Trophoblast cell (in vitro differentiated cells and primary cell): ENCODE measurements at regions not wholly inside any gene's neighbourhood (a gene's known extent, or its start where the extent isn't known, plus 50 kb on each side); places are given as distances from the start of the nearest gene placed in this dataset.
"Not testable (repeated sequence)": the region's sequence is repeated elsewhere in the genome, so short reads cannot be mapped to it uniquely, and the experiment has no call there.

Experiments used
- DNase-seq, 2 donors: peaks; one replicate each; pipeline ENCODE4 v3.0.0-alpha.2; 2016
- H2AFZ ChIP-seq: 2 replicates; pipeline ENCODE4 v1.6.1; 2013; ENCODE audit warnings: low read length, moderate library complexity, mild to moderate bottlenecking; ENCODE audit not compliant: insufficient read depth, poor library complexity
- H2AK5ac ChIP-seq: 2 replicates; pipeline ENCODE4 v1.6.1; 2013; ENCODE audit warnings: mild to moderate bottlenecking, low read length
- H2BK120ac ChIP-seq: 2 replicates; pipeline ENCODE4 v1.6.1; 2013; ENCODE audit warnings: low read length, mild to moderate bottlenecking, moderate library complexity; ENCODE audit not compliant: insufficient read depth, poor library complexity
- H2BK12ac ChIP-seq: 2 replicates; pipeline ENCODE4 v1.6.1; 2013; ENCODE audit warnings: mild to moderate bottlenecking, low read length, moderate library complexity
- H2BK5ac ChIP-seq: 2 replicates; pipeline ENCODE4 v1.6.1; 2013; ENCODE audit warnings: low read length, low read depth, moderate library complexity, mild to moderate bottlenecking; ENCODE audit not compliant: poor library complexity
- H3K14ac ChIP-seq: 2 replicates; pipeline ENCODE4 v1.6.1; 2013; ENCODE audit warnings: mild to moderate bottlenecking, low read length
- H3K18ac ChIP-seq: 2 replicates; pipeline ENCODE4 v1.6.1; 2013; ENCODE audit warnings: mild to moderate bottlenecking, low read length
- H3K23ac ChIP-seq: 2 replicates; pipeline ENCODE4 v1.6.1; 2013; ENCODE audit warnings: low read length
- H3K27ac ChIP-seq: 2 replicates; pipeline ENCODE4 v1.5.1; 2013; ENCODE audit warnings: low read depth, mild to moderate bottlenecking, inconsistent platforms, low read length, moderate library complexity
- H3K27me3 ChIP-seq: 2 replicates; pipeline ENCODE4 v1.6.1; 2013; ENCODE audit warnings: inconsistent platforms, mild to moderate bottlenecking, low read length, moderate library complexity; ENCODE audit not compliant: insufficient read depth
- H3K36me3 ChIP-seq, 2 experiments: 1 replicate in 1 of 2; 2 replicates in 1 of 2; pipeline ENCODE4 v1.6.1; 2013; ENCODE audit warnings: low read length in 2 of 2, mild to moderate bottlenecking in 2 of 2, moderate library complexity in 1 of 2; ENCODE audit not compliant: insufficient read depth in 2 of 2, control insufficient read depth in 1 of 2
- H3K4ac ChIP-seq: 2 replicates; pipeline ENCODE4 v1.6.1; 2013; ENCODE audit warnings: low read depth, mild to moderate bottlenecking, low read length, moderate library complexity
- H3K4me1 ChIP-seq, 2 experiments: 1 replicate in 1 of 2; 2 replicates in 1 of 2; pipeline ENCODE4 v1.6.1; 2013; ENCODE audit warnings: low read length in 2 of 2, mild to moderate bottlenecking in 2 of 2, moderate library complexity in 1 of 2; ENCODE audit not compliant: insufficient read depth in 2 of 2, control insufficient read depth in 1 of 2
- H3K4me2 ChIP-seq: 2 replicates; pipeline ENCODE4 v1.6.1; 2013; ENCODE audit warnings: inconsistent platforms, mild to moderate bottlenecking, low read length, moderate library complexity
- H3K4me3 ChIP-seq: 2 replicates; pipeline ENCODE4 v1.5.1; 2013; ENCODE audit warnings: mild to moderate bottlenecking, low read depth, low read length, inconsistent platforms
- H3K79me1 ChIP-seq: one replicate; pipeline ENCODE4 v1.6.1; 2013; ENCODE audit warnings: low read length
- H3K79me2 ChIP-seq: 2 replicates; pipeline ENCODE4 v1.6.1; 2013; ENCODE audit warnings: low read length, mild to moderate bottlenecking; ENCODE audit not compliant: control insufficient read depth, insufficient read depth, poor library complexity
- H3K9ac ChIP-seq: 2 replicates; pipeline ENCODE4 v1.6.1; 2013; ENCODE audit warnings: mild to moderate bottlenecking, low read length
- H3K9me3 ChIP-seq: 2 replicates; pipeline ENCODE4 v1.6.1; 2013; ENCODE audit warnings: low read depth, mild to moderate bottlenecking, control low read depth, inconsistent platforms, low read length; ENCODE audit not compliant: insufficient read depth
- H4K12ac ChIP-seq: 2 replicates; pipeline ENCODE4 v1.6.1; 2013; ENCODE audit warnings: low read depth, mild to moderate bottlenecking, low read length, moderate library complexity
- H4K8ac ChIP-seq: 2 replicates; pipeline ENCODE4 v1.6.1; 2013; ENCODE audit warnings: low read depth, mild to moderate bottlenecking, low read length, moderate library complexity
- H4K91ac ChIP-seq: one replicate; pipeline ENCODE4 v1.6.1; 2013; ENCODE audit warnings: low read depth, mild to moderate bottlenecking, low read length, moderate library complexity
- WGBS: extraction: QIAGEN DNeasy Blood & Tissue Kit; methylation state at CpG from one replicate; pipeline ENCODE4 v1.1.7; 2013; ENCODE audit warnings: missing lambda C conversion rate; ENCODE audit not compliant: insufficient read length, insufficient coverage; ENCODE audit errors: extremely low coverage; 5-methylcytosine and 5-hydroxymethylcytosine counted together

DNA sequence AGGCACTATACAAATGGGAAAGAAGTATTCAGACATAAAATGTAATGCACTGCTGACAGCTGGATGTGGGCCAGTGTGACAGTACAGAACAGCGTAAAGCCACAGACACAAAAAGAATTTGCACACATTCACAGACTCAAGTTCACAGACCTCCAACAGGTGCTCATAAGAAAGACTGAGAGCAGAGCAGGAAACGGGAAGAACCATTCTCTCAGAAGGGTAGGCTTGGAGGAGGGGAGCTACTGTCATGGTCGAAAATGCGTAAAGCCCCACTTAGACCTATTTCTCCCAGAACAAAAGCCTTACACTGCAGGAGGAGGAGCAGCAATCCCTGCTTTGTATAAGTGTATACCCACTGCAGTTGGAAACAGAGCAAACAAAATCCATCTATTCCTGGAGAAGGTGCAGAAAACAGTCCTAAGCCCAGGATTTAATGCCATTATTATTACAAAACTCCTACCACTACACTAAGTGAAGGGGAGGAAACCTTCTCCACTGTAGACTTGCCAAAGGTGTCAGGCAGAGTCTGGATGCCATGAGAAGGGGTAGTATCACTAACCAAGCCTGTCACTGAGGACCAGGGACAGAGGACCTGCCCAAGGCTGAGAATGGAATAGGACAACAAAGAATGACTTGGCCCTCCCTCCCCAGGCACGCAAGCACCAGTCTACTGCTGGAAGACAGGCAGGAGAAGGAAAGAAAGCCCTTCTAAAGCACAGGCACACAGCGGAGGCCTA lies 103.0 kb upstream of the FAM25C start:
- H3K4me3 ChIP-seq, H4K12ac ChIP-seq, H2AK5ac ChIP-seq, H4K8ac ChIP-seq, H3K4ac ChIP-seq, H3K4me1 ChIP-seq, H3K9ac ChIP-seq, H2BK120ac ChIP-seq, H4K91ac ChIP-seq, H3K14ac ChIP-seq, H3K27me3 ChIP-seq, H3K27ac ChIP-seq, H2AFZ ChIP-seq, H3K79me1 ChIP-seq, H3K23ac ChIP-seq, H3K9me3 ChIP-seq, H2BK5ac ChIP-seq, H3K79me2 ChIP-seq, H2BK12ac ChIP-seq, H3K18ac ChIP-seq, H3K36me3 ChIP-seq, H3K4me2 ChIP-seq, DNase-seq: not testable (repeated sequence)
- WGBS, result no CpG with 5 or more reads among the region's 6 CpGs

- H2BK120ac ChIP-seq, H3K4me3 ChIP-seq, H3K79me2 ChIP-seq, H3K4me2 ChIP-seq, H2BK5ac ChIP-seq, H4K12ac ChIP-seq, H3K36me3 ChIP-seq, H3K27me3 ChIP-seq, H3K4me1 ChIP-seq, H2AK5ac ChIP-seq, H3K4ac ChIP-seq, H3K18ac ChIP-seq, DNase-seq, H4K91ac ChIP-seq, H3K9me3 ChIP-seq, H3K9ac ChIP-seq, H3K23ac ChIP-seq, H3K27ac ChIP-seq, H4K8ac ChIP-seq, H2BK12ac ChIP-seq, H3K79me1 ChIP-seq, H2AFZ ChIP-seq, H3K14ac ChIP-seq: not testable (repeated sequence)
- WGBS, result no CpG with 5 or more reads among the region's 5 CpGs
Measured at GRCh38 chr10:48098854-48099253, 99.3 kb upstream of the FAM25C start.

DNA sequence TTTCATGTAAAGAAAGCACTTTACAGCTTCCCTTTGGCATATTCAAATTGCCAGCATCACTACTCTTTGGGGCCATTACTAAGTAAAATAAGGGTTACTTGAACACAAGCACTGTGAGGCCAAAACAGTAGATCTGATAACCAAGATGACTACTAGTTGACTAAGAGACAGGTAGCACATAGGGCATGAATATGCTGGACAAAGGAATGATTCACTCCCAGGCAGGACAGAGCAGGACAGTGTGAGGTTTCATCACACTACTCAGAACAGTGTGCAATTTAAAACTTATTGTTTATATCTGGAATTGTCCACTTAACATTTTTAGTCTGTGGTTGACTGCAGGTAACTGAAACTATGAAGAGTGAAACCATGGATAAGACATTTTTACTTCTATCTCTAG lies 91.1 kb upstream of the FAM25C start:
- H3K79me2 ChIP-seq, H3K27ac ChIP-seq, H4K12ac ChIP-seq, H3K18ac ChIP-seq, H2AFZ ChIP-seq, H2AK5ac ChIP-seq, H2BK5ac ChIP-seq, H3K36me3 ChIP-seq, H4K91ac ChIP-seq, H3K23ac ChIP-seq, H2BK12ac ChIP-seq, H3K4me2 ChIP-seq, H3K4ac ChIP-seq, DNase-seq, H3K4me3 ChIP-seq, H3K14ac ChIP-seq, H3K4me1 ChIP-seq, H3K27me3 ChIP-seq, H4K8ac ChIP-seq, H3K9ac ChIP-seq, H3K79me1 ChIP-seq, H3K9me3 ChIP-seq, H2BK120ac ChIP-seq: not testable (repeated sequence)

GRCh38 chr10:48088087-48088486 lies 88.5 kb upstream of the FAM25C start:
- no CpG with 5 or more reads among the region's 1 CpG for WGBS
- H2AK5ac ChIP-seq, H3K4me3 ChIP-seq, H2BK12ac ChIP-seq, H3K79me1 ChIP-seq, H3K14ac ChIP-seq, H3K36me3 ChIP-seq, H3K27ac ChIP-seq, H3K27me3 ChIP-seq, H3K79me2 ChIP-seq, H4K8ac ChIP-seq, H3K18ac ChIP-seq, H4K12ac ChIP-seq, H4K91ac ChIP-seq, H3K4me2 ChIP-seq, H3K9ac ChIP-seq, H3K4ac ChIP-seq, H2BK5ac ChIP-seq, H2AFZ ChIP-seq, H2BK120ac ChIP-seq, H3K23ac ChIP-seq, H3K9me3 ChIP-seq, H3K4me1 ChIP-seq: not testable (repeated sequence)
- peak in 1 of 2 donors; percentile 0 for DNase-seq
